Activated CD4-positive, alpha-beta T cell treated with anti-CD3 and anti-CD28 coated beads, Interleukin-2, Interleukin-6, amounts not matched to agents 100 ng/mL and 50 ng/mL, durations not matched to agents 16 hours and 8 hours (primary cell): ENCODE measurements at regions not wholly inside any gene's neighbourhood (a gene's known extent, or its start where the extent isn't known, plus 50 kb on each side); places are given as distances from the start of the nearest gene placed in this dataset.
"Not testable (repeated sequence)": the region's sequence is repeated elsewhere in the genome, so short reads cannot be mapped to it uniquely, and the experiment has no call there.

Experiments used
- DNase-seq: peaks from one replicate; pipeline ENCODE4 v3.0.0-alpha.2; 2020

- DNase-seq: not testable (repeated sequence)
These were observed 242.5 kb downstream of the LRIG3 start for GRCh38 chr12:58677833-58678232.

- no peak for DNase-seq
These were observed 241.6 kb downstream of the LRIG3 start for GRCh38 chr12:58678753-58679152.

DNA sequence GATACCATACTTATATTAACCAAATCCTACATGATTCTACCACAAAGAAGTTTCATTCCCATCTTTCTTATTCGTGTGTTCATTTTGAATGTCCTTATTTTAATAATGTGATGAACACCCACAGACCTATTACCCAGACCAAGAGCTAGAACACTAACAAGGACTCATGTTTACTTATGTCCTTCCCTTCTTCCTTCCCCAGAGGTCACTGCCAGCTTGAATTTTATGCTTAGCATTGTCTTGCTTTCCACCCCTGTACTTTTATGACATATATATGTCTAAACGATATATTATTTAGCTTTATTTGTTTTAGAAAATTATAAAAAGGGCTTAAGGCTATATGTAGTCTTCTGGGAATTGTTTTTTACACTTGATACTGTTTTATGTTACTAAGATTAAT lies 238.6 kb downstream of the LRIG3 start:
- no peak for DNase-seq

DNA sequence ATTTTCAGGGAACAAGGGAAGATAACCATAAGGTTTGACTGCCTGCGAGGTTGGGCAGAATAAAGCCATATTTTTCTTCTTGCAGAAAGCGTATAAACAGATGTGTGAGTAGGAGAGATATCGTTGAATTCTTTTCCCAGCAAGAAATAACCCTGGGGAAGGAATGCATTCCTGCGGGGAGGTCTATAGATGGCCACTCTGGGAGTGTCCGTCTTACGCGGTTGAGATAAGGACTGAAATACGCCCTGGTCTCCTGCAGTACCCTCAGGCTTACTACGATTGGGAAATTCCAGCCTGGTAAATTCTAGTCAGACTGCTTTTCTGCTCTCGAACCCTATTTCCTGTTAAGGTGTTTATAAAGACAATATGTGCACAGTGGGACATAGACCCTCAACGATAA lies 225.0 kb downstream of the LRIG3 start:
- DNase-seq: no peak

GRCh38 chr12:58701536-58701935 lies 218.8 kb downstream of the LRIG3 start:
- no peak for DNase-seq

- no peak for DNase-seq
These were observed 216.4 kb downstream of the LRIG3 start for GRCh38 chr12:58703866-58704265.

DNA sequence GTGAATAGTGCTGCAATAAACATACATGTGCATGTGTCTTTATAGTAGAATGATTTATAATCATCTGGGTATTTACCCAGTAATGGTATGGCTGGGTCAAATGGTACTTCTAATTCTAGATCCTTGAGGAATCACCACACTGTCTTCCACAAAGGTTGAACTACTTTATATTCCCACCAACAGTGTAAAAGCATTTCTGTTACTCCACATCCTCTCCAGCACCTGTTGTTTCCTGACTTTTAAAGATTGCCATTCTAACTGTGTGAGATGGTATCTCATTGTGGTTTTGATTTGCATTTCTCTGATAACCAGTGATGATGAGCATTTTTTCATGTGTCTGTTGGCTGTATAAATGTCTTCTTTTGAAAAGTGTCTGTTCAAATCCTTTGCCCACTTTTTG lies 215.5 kb downstream of the LRIG3 start:
- DNase-seq: not testable (repeated sequence)

DNA sequence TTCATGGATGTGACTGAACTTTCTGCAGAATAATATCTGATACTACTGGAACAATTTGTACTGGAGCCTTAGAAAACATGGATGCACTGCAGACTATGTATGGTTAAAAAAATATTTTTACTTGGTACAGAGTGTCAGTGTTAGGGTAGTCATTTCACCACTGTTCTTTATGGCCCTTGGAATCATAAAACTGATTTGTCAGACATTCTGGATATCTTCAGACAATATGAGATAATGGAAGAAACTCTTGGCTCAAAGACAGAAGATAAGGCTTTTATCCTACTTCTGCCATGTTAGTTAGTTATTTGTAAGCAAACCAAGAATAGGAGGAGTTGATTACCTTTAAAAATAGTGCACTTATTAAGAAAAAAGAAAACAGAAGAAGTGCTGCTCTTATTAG lies 209.4 kb downstream of the LRIG3 start:
- DNase-seq: no peak

DNA sequence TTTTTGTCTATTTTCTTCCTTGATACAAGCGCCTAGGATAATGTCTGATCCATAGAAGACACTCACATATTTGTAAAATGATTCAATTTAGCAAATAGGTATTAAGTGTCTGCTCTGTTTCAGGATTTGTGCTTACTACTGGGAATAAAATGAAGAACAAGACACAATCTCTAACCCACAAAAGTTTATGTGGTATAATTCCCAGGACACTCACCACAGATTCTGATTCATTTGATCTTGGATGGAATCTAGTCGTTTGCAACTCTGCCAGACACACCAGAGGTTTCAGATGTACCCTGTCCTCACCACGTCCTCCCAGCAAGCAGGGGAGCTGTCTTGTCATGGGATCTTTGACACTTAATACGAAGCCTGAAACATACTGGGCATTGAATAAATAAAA lies 208.3 kb downstream of the LRIG3 start:
- no peak for DNase-seq

DNA sequence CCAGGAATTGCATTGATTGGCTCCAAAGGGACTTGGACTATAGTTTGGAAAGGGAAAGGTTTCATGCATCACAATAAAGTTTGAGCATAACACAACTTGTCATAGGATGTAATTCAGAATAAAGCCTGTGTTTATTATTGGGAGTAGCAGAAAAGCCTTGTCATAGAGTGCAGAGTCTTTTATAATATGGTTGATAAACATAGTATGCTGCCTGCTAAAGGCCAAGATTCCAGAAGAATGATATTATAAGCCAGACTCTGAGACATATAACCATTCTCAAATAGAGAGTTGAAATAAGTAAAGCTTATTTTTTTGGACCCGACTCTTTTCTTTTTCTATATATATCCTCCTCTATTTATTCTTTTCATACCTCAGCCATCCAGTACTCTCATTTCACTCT lies 207.3 kb downstream of the LRIG3 start:
- DNase-seq: no peak

- no peak for DNase-seq
These were observed 201.1 kb downstream of the LRIG3 start for GRCh38 chr12:58719161-58719560.

DNA sequence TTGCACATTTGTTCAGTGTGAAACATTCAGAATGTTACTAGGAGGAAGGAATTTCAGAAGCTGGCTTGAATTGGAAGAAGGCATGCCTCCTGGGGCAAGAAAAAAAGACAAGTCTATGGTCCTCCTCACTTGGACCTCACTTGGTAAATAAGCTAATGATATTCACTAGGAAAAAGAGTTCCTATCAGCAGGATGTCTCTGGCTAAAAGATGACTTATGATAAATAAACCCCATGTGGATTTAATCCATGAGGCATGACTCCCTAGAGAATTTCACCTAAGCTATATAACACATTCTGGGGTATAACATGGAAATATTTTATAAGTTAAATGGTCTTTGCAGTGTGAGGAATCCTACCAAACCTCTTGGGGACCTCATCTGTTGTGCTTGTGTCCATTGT lies 199.9 kb downstream of the LRIG3 start:
- DNase-seq: no peak

GRCh38 chr12:58725400-58726105 lies 194.8 kb downstream of the LRIG3 start:
- DNase-seq: no peak

GRCh38 chr12:58727521-58727920 lies 192.8 kb downstream of the LRIG3 start:
- DNase-seq: no peak

GRCh38 chr12:58728397-58728796 lies 191.9 kb downstream of the LRIG3 start:
- no peak for DNase-seq

GRCh38 chr12:58731096-58731495 lies 189.2 kb downstream of the LRIG3 start:
- no peak for DNase-seq

DNA sequence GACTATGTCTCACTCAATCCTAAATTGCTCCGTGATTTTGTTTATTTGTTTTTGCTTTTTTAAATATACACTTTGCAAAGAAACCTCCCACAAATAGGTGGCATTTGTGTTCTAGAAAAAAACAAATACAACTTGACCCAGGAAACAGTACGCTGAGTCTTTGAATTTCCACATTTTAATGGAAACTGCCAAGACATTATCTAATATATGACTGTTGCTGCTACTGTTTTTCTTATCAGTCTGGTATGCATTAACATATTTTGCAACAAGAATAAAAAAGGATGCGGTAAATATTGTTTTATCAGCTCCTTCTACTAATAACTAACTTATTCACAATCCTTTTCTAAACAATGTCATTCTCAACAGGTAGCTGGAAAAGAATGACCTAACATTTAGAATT lies 187.4 kb downstream of the LRIG3 start:
- no peak for DNase-seq

DNA sequence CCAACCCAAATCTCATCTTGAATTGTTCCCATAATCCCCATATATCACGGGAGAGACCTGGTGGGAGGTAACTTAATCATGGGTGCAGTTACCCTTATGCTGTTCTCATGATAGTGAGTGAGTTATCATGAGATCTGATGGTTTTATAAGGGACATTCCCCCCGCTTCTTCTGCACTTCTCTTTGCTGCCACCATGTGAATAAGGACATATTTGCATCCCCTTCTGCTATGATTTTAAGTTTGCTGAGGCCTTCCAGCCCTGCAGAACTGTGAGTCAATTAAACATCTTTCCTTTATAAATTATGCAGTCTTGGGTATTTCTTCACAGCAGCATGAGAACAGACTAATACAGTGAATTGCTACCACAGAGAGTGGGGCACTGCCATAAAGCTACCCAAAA lies 179.1 kb downstream of the LRIG3 start:
- no peak for DNase-seq

DNA sequence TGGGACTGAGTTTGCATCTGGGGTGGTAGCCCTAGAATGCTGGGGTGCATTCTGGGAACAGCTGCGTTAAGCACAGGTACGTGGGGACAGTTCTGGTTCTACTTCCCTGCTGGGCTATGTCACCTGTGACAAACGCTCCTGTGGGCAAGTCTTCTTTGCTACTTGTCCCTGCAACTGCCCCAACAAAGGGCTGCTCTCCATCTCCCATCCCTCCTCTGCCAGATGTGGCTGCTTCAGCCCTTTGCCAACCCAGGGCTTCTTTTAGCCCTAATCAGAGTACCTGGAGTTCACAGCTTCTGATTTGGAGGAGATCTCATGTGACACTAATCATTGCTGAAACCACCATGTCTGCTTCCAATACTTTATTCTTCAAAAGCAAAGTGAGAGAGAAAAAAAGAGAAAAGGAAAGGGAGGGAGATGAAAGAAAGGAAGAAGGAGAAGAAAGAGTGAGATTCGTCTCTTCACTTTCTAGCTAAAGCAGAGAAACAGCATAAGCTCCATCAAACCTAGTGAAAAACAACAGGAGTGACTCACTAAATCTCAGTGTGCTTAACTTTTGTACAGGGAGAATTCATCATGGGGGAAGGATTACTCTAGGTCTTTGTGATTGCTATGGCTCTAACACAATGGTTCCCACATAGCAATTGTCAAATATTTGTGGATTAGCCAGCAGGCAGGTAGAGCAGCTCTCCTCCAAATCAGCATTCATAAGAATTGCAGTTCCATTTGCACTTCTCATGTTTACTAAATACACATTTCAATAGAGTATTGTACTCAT lies 174.8 kb downstream of the LRIG3 start:
- DNase-seq: no peak

DNA sequence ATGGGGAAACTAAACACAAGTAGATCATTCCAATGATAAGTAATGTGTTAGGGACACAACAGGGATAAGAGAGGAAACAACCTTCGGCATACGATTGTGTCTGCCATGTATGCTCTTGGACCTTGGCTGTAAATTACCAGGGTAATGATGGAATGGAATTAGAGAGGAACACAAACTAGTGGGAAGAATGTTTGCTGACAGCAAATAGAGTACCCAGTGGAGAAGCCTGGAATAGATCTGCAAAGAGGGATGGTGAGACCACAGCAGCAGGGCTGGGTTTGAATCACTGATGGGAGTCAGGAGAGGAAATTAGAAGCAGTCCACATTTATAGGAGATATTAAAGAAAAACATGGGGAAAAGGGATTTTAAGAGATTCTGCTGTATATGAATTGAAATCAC lies 172.8 kb downstream of the LRIG3 start:
- DNase-seq: no peak

- no peak for DNase-seq
These were observed 169.8 kb downstream of the LRIG3 start for GRCh38 chr12:58750484-58750883.

GRCh38 chr12:58757422-58757821 lies 162.9 kb downstream of the LRIG3 start:
- no peak for DNase-seq

DNA sequence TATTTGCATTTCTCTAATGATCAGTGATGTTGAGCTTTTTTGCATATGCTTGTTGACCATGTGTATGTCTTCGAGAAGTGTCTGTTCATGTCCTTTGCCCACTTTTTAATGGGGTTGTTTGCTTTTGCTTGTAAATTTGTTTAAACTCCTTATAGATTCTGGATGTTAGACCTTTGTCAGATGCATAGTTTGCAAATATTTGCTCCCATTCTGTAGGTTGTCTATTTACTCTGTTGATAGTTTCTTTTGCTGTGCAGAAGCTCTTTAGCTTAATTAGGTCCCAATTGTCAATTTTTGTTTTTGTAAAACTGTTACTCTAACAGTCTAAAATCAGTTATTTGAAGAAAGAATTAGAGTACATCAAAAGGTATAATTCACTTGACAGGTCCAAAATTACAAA lies 160.6 kb downstream of the LRIG3 start:
- DNase-seq: not testable (repeated sequence)

- DNase-seq: no peak
These were observed 159.0 kb downstream of the LRIG3 start for GRCh38 chr12:58761308-58761707.
